Naive thymus-derived CD8-positive, alpha-beta T cell (primary cell): ENCODE measurements at regions not wholly inside any gene's neighbourhood (a gene's known extent, or its start where the extent isn't known, plus 50 kb on each side); places are given as distances from the start of the nearest gene placed in this dataset.

Experiments
- ATAC-seq, 2 donors: fragments of 150-1000 bp; cut with Tn5 transposase in 1 of 2; sonication (Bioruptor Pico), chemical (Tn5 transposase) in 1 of 2; 1 replicate in 1 of 2; 2 replicates in 1 of 2; pipeline ENCODE4 v1.10.0; 2021; ENCODE audit warnings: mild to moderate bottlenecking in 2 of 2, moderate library complexity in 2 of 2
- POLR2A ChIA-PET: fragments of 350-600 bp; sonication (Branson Sonifier 250); formaldehyde crosslinking; loops from one replicate; lab custom pipeline; 2021; ENCODE audit warnings: antibody characterized with exemption; lab: Charles Lee
- DNase-seq, 10 donors: peaks; one replicate each; pipeline versions ENCODE4 v3.0.0 to v3.0.0-alpha.2; 2020 to 2022
- H3K27ac Mint-ChIP-seq, 10 donors: one replicate each; pipeline ENCODE4 v1.8.0; 2020 to 2022; ENCODE audit warnings: mild to moderate bottlenecking in 10 of 10, mixed read lengths in 10 of 10, moderate library complexity in 4 of 10, inconsistent platforms in 1 of 10
- H3K27me3 Mint-ChIP-seq, 5 donors: one replicate each; pipeline ENCODE4 v1.8.0; 2021 to 2022; ENCODE audit warnings: mixed read lengths in 5 of 5
- H3K36me3 Mint-ChIP-seq, 3 donors: one replicate each; pipeline ENCODE4 v1.8.0; 2020 to 2022; ENCODE audit warnings: mixed read lengths in 3 of 3, mild to moderate bottlenecking in 2 of 3, inconsistent platforms in 1 of 3
- H3K4me1 Mint-ChIP-seq, 4 donors: one replicate each; pipeline ENCODE4 v1.8.0; 2021 to 2022; ENCODE audit warnings: mixed read lengths in 4 of 4
- H3K4me3 Mint-ChIP-seq, 10 donors: one replicate each; pipeline ENCODE4 v1.8.0; 2020 to 2022; ENCODE audit warnings: mild to moderate bottlenecking in 10 of 10, mixed read lengths in 10 of 10, moderate library complexity in 6 of 10, inconsistent platforms in 1 of 10
- H3K9me3 Mint-ChIP-seq, 9 donors: one replicate each; pipeline ENCODE4 v1.8.0; 2020 to 2022; ENCODE audit warnings: mixed read lengths in 9 of 9, mild to moderate bottlenecking in 3 of 9, inconsistent platforms in 1 of 9, moderate library complexity in 1 of 9

DNA sequence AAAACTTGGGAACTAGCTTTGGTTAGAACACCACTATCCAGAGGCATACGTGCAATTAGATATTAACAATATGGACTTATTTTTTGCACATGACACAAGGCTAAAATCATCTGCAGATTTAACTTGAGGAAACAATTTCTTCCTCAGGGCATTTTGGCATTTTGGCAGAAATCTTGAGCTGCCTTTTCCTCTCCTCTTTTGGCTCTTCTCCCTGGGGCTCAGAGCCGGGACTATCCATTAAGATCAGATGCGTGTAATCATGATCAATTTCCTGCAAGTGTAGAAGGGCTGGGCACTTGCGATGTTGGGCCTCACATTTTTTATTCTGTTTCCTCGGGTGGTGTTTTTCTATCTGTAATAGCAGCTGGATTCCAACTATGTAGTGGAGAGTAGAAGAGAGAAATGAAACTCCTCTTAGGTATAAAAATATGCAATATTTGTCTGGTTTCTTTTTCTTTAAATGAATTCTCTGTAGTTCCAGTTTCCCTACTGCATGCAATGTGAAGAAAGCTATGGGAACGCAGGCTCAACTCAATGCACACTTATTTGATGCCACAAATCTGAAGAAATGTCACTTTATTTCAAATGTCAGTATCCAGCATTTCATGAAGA lies 1010.8 kb downstream of the FLRT2 start:
- Mint-ChIP-seq H3K4me1 (no peaks in the 10 kb centered on the region), H3K27me3 (no peaks in the 10 kb centered on the region), H3K36me3 (no peaks in the 10 kb centered on the region), H3K9me3 (peaks cover 0 to 3% (median 0%) of the 10 kb centered on the region in 9 donors), H3K4me3 (no peak overlapping the region), H3K27ac (no peak overlapping the region)
- ATAC-seq (no peak), DNase-seq (no peak)
- POLR2A ChIA-PET: no interaction called here

DNA sequence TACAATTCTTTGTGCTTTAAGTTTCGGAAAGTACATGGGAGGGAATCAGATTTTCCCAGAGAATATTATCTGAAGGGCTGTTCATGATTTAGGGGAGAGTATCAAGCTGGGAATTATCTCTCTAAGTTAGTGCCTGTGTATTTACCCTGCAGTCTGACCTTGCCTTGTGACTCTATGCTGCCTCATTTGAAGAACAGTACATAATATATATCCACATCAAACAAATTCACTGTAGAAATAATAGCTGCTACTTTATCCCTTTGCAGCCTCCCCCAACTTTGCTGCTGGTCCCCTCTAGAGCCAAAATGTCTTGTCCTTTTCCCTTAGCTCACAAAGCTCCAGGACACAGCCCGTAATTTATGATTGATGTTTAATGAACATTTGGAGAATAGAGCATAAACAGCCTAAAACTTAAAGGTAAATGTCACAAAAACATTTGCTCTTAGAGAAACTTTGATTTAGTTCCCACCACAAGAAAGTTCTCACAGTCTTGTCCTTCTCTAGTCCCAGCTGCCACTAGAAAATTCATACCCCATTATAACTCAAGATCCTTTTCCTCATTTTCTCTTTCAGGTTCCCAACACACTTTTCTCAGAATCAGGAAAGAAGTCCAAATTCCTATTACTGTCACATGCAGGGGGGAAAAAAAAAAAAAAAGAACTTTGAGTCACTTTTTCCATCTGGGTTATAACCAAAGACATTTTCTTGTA lies 1009.6 kb downstream of the FLRT2 start:
- H3K36me3 Mint-ChIP-seq: no peaks in the 10 kb centered on the region
- no peak overlapping the region for H3K4me3 Mint-ChIP-seq
- H3K9me3 Mint-ChIP-seq: peaks cover 0 to 3% (median 0%) of the 10 kb centered on the region in 9 donors
- no peaks in the 10 kb centered on the region for H3K4me1 Mint-ChIP-seq
- DNase-seq (no peak), ATAC-seq (no peak)
- no peak overlapping the region for H3K27ac Mint-ChIP-seq
- H3K27me3 Mint-ChIP-seq: no peaks in the 10 kb centered on the region
- POLR2A ChIA-PET: no interaction called here

DNA sequence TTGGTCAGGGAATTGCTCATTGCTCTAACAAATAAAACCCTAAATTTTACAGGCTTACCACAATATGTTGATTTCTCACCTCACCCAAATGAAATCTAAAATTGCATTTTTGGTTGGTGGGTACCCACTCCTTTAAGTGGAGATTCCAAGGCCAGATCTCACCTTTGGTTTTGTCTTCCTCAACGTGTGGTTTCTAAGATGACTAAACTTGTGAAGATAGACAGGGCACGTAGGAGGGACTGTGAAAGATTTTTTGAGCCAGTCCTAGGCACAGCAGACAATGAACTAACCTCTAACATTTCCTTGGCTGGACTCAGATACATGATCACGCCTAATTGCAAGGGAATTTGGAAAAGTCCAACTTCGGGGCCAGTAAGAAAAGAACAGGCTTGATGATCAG lies 1003.9 kb downstream of the FLRT2 start:
- no peak for ATAC-seq
- Mint-ChIP-seq H3K27me3 (no peaks in the 10 kb centered on the region), H3K4me1 (no peaks in the 10 kb centered on the region), H3K27ac (no peak overlapping the region), H3K9me3 (peaks cover 0 to 4% (median 0%) of the 10 kb centered on the region in 9 donors), H3K36me3 (no peaks in the 10 kb centered on the region), H3K4me3 (no peak overlapping the region)
- POLR2A ChIA-PET: no interaction called here
- no peak for DNase-seq

DNA sequence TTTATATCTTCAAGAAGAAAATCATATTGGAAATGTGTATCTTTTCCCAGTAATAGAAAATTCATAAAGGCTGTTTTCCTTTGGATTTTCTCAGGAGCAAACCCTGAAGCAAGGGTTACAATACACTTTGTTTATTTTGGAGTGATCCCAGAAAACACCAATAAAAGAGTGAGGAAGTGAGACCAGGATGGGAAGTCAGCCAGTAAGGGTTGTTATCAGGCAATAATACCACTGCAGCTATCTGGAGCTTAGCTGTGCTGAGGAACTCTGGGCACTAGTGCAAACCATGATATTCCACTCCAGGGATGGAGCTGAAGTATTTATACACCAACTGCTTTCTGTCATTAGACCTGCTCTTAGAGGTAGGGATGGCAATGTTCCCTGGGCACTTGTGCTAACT lies 1002.3 kb downstream of the FLRT2 start:
- Mint-ChIP-seq H3K9me3 (peaks cover 0 to 10% (median 2%) of the 10 kb centered on the region in 9 donors), H3K27me3 (no peaks in the 10 kb centered on the region), H3K4me1 (no peaks in the 10 kb centered on the region), H3K36me3 (no peaks in the 10 kb centered on the region), H3K4me3 (no peak overlapping the region), H3K27ac (no peak overlapping the region)
- DNase-seq: no peak
- ATAC-seq: no peak
- POLR2A ChIA-PET: no interaction called here

DNA sequence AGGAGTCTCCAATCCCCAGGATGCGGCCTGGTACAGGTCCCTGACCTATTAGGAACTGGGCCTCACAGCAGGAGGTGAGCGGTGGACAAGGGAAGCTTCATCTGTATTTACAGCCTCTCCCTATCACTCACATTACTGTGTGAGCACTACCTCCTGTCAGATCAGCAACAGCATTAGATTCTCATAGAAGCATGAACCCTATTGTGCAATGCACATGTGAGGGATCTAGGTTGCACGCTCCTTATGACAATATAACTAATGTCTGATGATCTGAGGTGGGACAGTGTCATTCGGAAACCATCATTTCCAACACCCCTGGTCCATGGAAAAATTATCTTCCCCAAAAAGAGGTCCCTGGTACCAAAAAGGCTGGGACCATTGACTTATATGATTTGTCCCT lies 1000.5 kb downstream of the FLRT2 start:
- POLR2A ChIA-PET: no interaction called here
- Mint-ChIP-seq H3K36me3 (no peaks in the 10 kb centered on the region), H3K4me3 (no peak overlapping the region), H3K9me3 (peaks cover 0 to 10% (median 2%) of the 10 kb centered on the region in 9 donors), H3K27ac (no peak overlapping the region), H3K27me3 (no peaks in the 10 kb centered on the region), H3K4me1 (no peaks in the 10 kb centered on the region)
- no peak for DNase-seq
- ATAC-seq: no peak

DNA sequence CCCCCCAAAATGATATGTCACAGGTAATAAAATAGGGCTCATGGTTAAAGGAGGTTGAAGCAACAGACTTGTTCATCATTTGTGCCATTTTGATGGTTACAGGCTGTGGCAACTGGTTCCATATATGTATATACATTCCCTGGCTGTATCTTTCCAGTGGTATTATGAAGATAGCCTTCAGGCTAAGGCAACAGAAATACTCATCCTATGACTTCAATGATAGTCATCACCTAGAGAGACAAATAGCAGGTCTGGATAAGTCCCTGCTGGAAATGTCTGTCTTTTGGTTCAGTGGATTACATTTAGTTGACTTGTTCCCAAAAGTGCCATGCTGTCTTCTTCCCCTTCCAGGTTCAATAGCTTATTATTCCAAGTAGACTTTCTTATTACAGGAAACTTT lies 997.4 kb downstream of the FLRT2 start:
- peaks cover 0 to 17% (median 2%) of the 10 kb centered on the region in 9 donors for H3K9me3 Mint-ChIP-seq
- no peak overlapping the region for H3K4me3 Mint-ChIP-seq
- no peaks in the 10 kb centered on the region for H3K4me1 Mint-ChIP-seq
- ATAC-seq (no peak), DNase-seq (no peak)
- POLR2A ChIA-PET: no interaction called here
- H3K27ac Mint-ChIP-seq: no peak overlapping the region
- H3K36me3 Mint-ChIP-seq: no peaks in the 10 kb centered on the region
- H3K27me3 Mint-ChIP-seq: no peaks in the 10 kb centered on the region

DNA sequence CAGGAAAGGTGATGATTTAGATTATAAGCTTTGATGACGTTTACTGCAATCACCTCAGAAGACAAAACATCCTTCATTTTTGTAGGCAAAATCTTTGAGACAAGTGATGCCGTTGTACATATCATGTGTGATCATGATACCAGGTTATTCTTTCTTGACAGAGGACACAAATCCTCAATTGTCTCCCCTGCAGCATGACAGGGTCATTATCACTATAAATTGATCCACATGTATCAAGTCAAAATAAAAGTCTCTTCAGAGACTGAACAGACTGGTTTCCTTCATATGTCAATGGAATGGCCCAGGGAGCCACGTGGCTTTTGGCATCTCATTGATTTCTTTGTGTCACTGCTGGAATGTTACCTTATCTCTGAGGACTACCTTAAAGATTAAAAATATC lies 995.7 kb downstream of the FLRT2 start:
- Mint-ChIP-seq H3K27me3 (no peaks in the 10 kb centered on the region), H3K36me3 (no peaks in the 10 kb centered on the region), H3K27ac (no peak overlapping the region), H3K4me3 (no peak overlapping the region), H3K9me3 (peaks cover 0 to 17% (median 0%) of the 10 kb centered on the region in 9 donors), H3K4me1 (no peaks in the 10 kb centered on the region)
- no peak for ATAC-seq
- POLR2A ChIA-PET: no interaction called here
- no peak for DNase-seq

DNA sequence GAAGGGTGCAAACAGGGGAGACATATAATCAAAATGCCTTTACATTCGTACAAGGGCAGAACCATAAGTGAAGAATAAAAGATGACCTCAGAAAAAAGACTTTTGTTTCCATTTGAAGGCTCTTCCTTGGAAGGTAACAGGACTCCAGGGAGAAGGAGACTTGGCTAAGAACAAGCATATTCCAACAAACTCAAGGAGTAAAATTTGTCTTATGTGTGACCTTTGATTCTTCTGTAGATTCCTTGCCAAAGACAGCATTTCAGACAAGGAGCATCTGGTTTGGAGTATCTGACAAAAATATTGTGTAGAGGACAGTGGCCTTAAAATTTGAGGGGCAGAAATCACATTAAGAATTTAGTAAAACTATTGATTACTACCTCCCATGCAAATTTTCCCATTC lies 991.9 kb downstream of the FLRT2 start:
- DNase-seq: no peak
- H3K27ac Mint-ChIP-seq: no peak overlapping the region
- no peaks in the 10 kb centered on the region for H3K36me3 Mint-ChIP-seq
- ATAC-seq: no peak
- no peaks in the 10 kb centered on the region for H3K4me1 Mint-ChIP-seq
- peaks cover 0 to 10% (median 2%) of the 10 kb centered on the region in 9 donors for H3K9me3 Mint-ChIP-seq
- no peaks in the 10 kb centered on the region for H3K27me3 Mint-ChIP-seq
- H3K4me3 Mint-ChIP-seq: no peak overlapping the region
- POLR2A ChIA-PET: no interaction called here

DNA sequence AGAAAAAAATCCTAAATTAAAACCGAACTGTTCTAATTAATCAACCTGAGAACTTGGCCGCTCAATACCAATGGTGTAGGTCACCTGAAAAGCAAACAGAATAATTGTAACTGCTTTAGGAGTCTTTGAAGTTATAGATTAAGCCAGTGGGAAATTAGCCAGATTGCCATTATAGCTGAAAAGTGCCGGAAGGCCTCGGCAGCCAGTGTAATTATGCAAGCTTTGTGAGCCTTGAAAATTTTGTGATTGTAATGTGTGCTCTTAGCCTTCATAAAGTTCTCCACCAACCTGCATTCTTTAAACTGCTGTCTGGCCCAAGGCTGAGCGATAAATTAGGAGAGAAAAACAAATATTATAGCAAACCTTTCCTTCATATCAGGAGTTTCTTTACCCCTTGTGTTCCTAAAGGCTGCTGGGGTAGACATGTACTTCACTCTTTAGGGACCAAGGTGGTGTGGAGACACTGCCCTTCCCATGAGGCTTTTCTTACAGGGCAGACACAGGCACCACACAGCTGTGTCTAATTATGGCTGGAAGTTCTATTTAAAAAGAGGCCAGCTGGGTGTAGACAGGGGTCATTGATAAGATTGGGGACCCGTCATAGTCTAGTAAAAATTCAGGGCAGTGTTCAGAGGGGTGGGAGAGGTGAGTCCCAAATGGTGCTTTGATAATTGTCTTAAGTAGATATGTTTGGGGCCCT lies 991.2 kb downstream of the FLRT2 start:
- no peak overlapping the region for H3K27ac Mint-ChIP-seq
- no peaks in the 10 kb centered on the region for H3K4me1 Mint-ChIP-seq

DNA sequence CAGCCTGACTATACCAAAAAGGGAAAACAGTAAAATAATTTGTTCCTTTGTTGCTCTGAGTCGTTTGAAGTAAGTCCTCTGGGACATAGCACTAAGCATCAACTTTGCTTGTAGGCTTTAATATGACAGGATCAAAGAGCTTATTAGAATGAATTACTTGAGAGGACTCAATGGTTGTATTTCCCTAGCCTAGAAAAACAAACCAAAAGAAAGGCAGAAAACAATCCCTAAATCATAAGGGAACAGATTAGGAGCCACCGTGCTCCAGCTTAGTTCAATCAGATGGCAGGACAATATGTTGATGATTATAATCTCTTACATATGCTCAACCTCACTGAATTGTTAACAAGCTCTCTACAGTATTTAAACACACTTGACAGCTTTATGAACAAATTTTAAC lies 988.4 kb downstream of the FLRT2 start:
- Mint-ChIP-seq H3K27ac (no peak overlapping the region), H3K4me3 (no peak overlapping the region), H3K4me1 (no peaks in the 10 kb centered on the region), H3K9me3 (peaks cover 0 to 8% (median 0%) of the 10 kb centered on the region in 9 donors), H3K36me3 (no peaks in the 10 kb centered on the region), H3K27me3 (no peaks in the 10 kb centered on the region)
- POLR2A ChIA-PET: no interaction called here
- ATAC-seq (no peak), DNase-seq (no peak)

More for the DNA sequence above, 991.2 kb downstream of the FLRT2 start:
- POLR2A ChIA-PET: no interaction called here
- DNase-seq (no peak), ATAC-seq (no peak)
- Mint-ChIP-seq H3K36me3 (no peaks in the 10 kb centered on the region), H3K27me3 (no peaks in the 10 kb centered on the region), H3K9me3 (peaks cover 0 to 10% (median 2%) of the 10 kb centered on the region in 9 donors), H3K4me3 (no peak overlapping the region)

DNA sequence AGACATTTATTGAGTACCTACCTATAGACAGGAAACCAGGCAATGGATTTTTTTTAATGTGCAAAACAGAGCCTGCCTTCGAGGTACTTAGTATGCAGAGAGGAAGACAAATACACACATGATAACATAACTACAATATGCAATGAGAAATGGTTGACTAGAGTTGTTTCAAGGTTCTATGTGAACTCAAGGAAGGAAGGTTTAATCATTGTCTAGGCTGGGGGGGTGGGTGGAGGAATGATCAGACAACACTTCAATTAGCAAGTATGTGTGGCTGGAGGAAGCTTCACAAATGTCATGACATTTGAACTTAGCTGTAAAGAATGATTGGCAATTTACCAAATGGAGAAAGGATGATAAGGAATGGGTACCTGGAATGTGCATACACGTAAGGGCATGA lies 985.3 kb downstream of the FLRT2 start:
- Mint-ChIP-seq H3K9me3 (peaks cover 0 to 8% (median 2%) of the 10 kb centered on the region in 9 donors), H3K4me3 (no peak overlapping the region), H3K36me3 (no peaks in the 10 kb centered on the region), H3K27ac (no peak overlapping the region), H3K27me3 (no peaks in the 10 kb centered on the region), H3K4me1 (no peaks in the 10 kb centered on the region)
- DNase-seq (no peak), ATAC-seq (no peak)
- POLR2A ChIA-PET: no interaction called here

DNA sequence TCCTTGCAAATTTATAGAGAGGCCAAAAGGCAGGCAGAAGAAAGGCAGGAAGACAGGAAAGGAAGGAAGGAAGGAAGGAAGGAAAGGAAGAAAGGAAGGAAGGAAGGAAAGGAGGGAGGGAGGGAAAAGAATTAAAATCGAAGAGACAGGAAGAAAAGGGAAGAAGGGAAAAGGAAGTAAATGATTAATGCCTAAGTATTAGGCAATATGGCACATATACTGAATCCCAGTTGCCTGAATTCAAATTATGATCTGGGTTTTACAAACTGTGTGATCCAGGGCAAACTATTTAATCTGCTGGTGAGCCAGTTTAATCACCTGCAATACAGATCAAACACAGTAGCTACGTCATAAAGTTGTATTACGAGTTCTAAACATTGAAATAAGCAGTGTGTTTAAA lies 983.6 kb downstream of the FLRT2 start:
- no peak for ATAC-seq
- H3K36me3 Mint-ChIP-seq: no peaks in the 10 kb centered on the region
- no peak for DNase-seq
- POLR2A ChIA-PET: no interaction called here
- no peaks in the 10 kb centered on the region for H3K27me3 Mint-ChIP-seq
- H3K9me3 Mint-ChIP-seq: peaks cover 0 to 5% (median 0%) of the 10 kb centered on the region in 9 donors
- no peak overlapping the region for H3K27ac Mint-ChIP-seq
- no peaks in the 10 kb centered on the region for H3K4me1 Mint-ChIP-seq
- no peak overlapping the region for H3K4me3 Mint-ChIP-seq

DNA sequence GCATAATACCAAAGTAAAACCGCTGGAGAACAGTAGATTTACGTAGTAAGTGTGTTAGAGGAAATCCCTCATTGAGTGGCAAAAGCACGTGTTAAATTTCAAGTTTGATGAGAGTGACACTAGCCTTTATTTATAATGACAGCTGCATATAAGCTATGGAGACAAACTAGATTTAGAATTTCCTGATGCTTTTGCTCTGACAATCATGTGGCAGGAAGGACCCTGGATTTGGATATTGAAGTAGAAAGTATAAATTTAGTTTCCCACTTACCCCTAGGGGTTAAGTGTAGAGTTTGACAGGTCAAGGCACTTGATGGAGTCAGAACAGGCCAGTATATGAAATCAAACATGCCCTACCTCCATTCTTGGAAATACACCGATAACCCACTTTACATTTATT lies 983.1 kb downstream of the FLRT2 start:
- Mint-ChIP-seq H3K27me3 (no peaks in the 10 kb centered on the region), H3K36me3 (no peaks in the 10 kb centered on the region), H3K4me1 (no peaks in the 10 kb centered on the region), H3K27ac (no peak overlapping the region), H3K4me3 (no peak overlapping the region), H3K9me3 (peaks cover 0 to 5% (median 0%) of the 10 kb centered on the region in 9 donors)
- DNase-seq: no peak
- POLR2A ChIA-PET: no interaction called here
- ATAC-seq: no peak
